Suppressor macrophage (primary cell): ENCODE measurements at regions not wholly inside any gene's neighbourhood (a gene's known extent, or its start where the extent isn't known, plus 50 kb on each side); places are given as distances from the start of the nearest gene placed in this dataset.
A peak's percentile ranks its signal among the peaks of the same experiment; 100 is the strongest.

ENCODE experiments used
- DNase-seq, 4 experiments: peaks; one replicate each; pipeline ENCODE4 v3.0.0-alpha.2; 2020 to 2022

DNA sequence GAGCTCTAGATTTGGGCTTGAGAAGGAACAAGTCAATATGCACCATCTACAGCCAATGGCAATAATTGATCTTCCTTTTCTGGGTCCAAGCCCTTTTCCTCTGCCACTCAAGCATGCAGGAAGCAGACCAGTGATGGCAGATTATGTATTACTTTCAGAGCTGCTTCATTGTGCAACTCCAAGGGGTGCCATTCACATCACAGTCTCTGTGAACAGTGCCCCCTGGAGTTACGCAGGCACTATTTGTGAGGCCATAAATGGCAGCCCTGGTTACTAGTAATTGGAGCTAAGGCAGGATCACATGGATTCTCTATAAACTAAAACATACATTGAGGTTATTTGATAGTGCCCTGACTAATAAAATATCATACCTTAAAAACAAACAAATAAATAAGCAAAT, 313.4 kb upstream of the SLC7A11 start:
- DNase-seq: peak in 3 of 4 experiments; percentile 22 to 41 (median 23)

DNA sequence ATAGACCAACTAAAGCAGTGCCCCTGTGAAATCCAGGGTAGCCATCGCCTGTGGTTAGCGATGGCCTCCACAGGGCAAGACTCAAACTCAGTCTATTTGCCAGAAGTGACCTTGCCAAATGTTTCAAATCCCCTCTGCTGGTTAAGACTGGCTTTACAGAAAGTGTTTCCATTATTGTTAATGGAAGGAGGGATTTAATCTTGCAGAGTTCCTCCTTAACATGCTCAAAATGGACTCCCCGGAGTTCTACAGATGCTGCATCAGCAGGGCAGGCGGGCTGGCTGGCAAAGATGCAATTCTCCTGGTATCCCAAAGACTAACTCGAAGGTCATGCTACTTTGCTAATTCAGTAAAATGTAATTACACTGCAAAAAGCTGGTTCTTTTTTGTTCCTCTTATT, 313.0 kb upstream of the SLC7A11 start:
- DNase-seq: no peak

DNA sequence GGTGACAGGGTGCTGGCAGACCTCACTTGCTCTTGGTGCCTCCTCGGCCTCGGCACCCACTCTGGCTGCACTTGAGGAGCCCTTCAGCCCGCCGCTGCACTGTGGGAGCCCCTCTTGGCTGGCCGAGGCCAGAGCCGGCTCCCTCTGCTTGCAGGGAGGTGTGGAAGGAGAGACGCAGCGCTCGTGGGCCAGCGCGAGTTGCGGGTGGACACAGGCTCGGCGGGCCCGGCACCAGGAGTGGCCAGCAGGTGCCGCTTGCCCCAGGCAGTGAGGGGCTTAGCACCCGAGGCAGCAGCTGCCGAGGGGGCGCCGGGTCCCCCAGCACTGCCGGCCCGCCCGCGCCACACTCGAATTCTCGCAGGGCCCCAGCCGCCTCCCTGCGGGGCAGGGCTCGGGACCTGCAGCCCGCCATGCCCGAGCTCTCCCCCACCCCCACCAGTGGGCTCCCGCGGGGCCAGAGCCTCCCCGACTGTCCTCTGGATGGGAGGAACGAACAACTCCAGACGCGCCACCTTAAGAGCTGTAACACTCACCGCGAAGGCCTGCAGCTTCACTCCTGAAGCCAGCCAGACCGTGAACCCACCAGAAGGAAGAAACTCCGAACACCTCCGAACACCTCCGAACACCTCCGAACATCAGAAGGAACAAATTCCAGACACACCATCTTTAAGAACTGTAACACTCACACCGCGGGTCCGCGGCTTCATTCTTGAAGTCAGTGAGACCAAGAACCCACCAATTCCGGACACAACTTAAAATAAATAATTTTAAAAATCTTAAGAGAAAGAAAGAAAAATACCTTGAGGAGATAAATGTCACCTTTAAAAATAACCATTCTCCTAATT, 311.1 kb upstream of the SLC7A11 start:
- DNase-seq: no peak

DNA sequence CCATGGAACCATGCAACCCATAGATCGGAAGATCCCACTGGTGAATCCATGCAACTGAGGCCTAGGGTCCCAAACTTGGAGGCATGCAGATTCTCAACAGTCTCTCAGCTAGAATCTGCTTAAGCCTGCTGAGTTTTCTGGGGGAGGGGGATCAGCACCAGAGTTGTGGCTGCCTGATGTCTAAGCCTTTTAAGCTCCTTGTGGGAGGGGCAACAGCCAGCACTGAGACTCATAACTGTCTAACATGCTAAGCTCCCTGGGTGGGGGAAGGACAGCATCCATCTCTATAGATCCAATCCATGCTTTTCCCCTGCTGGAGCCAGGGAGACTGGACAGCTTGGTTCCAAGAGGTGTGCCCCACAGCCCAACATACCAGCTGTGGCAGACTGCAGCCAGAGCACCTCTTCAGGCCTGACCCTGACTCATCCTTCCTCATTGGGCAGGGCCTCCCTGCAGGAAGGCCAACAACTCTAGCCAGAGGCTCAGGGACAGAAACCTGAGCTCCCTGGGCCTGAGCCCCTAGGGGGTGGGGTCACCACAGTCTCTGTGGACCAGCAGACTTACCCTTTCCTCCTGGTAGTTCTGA, 300.1 kb upstream of the SLC7A11 start:
- no peak for DNase-seq

DNA sequence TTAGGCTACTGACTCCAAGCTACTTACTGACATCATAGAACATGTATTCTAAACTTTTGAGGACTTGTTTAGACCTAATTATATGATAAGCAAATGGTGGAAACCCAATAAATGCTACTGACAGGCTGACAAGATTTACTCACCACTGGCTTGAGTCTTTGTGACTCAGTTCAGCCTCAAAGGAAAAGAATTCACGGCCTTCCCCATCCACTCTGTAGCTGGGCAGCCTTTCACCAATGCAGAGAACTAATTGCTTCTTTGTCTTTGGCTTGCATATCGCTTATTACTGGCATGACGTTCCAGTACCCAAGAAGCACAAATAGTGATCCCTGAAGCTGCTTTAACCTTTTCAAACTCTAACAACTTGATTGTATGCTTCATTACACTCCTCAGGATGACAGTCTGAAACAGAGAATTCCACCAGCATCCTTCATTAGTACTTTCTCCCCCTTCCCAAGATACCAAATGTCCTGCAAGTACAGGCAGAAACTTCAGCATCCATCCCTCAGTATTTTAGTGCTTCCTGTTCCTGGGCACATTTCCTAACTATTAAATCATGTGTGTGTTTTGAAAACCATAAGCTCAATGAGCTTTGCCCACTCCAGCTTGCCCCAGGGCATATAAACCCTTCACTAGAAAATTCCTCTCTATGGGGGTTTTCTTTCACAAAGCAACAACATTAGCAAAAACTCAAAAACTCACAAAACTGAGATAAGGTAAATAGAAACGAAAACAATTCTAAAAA, 298.1 kb upstream of the SLC7A11 start:
- DNase-seq: no peak

DNA sequence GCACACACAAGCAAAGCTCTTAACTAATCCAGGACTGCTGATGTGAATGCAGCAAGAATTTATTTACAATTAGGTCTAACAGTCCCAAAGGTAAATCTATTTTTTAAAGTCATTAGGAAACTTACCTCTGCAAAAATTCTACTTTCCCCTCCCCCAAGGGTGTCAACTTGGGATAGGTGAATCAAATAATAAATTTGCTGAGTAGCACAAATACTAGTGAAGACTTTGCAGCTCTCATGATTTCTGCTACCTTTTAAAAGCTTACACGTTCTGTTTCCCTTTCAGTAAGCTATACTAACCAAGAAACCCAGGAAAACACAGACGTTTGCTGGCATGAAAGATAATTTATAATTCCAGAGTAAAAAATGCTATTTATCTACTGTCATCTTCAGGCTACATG, 296.6 kb upstream of the SLC7A11 start:
- DNase-seq: no peak

DNA sequence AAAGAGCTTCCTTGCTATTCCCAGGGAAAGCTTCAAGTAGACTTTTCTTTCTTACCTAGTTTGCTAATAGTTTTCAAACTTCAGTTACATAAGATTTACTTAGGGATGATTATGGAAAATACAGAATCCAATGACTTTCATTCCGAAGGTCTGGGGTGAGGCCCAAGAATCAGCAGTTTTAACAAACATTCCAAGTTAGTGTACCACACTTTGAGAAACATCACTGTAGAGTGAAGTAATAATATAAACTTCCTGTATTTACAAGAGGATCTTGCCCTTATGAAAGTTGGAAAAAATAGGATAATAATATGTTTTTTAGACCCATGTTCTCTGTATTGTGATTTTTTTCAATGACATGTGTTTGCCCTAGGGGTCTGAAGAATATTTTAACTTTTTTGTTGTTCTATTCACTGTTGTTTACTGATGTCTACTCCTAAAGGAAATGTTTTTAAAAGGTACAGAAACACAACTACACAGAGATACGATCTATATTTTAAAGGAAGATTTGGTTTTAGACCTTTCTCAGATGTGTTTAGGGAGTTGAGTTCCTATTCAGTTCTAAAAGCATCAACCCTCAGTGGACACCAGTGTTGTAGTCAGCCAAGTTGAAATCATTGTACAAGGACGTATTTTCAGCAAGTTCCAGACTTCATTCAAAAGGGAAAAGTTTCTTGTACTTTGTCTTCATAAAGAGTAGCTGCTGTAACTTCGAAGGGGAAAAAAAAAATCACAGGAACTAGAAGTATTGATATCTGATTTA, 295.8 kb upstream of the SLC7A11 start:
- DNase-seq: no peak

DNA sequence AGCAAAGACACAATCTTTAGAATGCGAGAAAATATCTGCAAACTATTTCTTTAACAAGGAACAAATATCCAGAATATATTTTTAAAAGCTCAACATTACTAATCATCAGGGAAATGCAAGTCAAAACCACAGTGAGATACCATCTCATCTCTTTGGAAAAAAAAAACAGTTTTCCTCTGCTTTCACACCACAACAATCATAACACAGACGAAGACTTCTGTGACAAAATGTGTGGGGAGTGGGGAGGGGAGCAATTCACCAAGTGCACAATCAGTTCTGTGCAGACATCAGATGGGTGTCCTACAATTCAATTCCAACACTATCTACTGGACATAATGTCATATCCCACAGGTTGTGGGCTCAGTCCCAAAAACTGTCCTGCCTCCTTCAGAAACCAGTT, 293.2 kb upstream of the SLC7A11 start:
- DNase-seq: no peak

DNA sequence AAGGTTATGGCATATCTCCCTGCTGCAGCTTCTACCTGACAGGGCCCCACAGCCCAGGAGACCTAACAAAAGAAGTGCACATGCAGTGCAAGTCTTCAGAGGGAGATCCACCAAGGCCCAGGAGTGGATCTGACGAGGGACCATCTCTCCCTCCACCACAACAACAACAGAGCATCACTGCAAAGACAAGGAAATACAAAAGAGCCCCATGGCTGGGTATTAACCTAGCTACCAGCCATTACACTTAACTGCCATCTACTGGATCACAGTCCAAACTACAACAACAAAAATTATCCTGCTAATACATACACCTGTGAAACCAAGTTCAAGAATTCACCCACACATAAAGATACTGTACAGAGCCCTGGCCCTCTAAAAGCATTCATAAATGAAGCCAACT, 280.2 kb upstream of the SLC7A11 start:
- DNase-seq: peak; percentile 15 to 51 (median 32)

DNA sequence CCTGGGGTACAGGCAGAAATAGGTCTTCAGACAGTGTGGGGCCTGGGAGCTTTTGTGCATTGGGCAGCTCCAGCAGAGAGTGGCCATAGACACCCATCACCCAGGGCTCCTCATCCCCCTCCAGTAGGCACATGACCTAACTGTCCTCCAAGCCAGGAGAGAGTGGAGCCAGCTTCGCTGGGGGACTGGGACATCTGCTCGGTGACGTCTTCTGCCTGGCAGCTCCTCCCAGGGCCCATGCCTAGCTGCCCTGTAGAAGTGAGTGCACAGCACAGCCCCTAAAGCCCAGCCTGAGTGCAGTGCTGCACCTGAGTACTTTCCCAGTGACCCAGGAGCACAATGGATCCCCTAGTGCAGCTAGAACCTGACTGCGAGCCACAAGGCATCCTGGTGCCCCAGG, 279.7 kb upstream of the SLC7A11 start:
- no peak for DNase-seq

DNA sequence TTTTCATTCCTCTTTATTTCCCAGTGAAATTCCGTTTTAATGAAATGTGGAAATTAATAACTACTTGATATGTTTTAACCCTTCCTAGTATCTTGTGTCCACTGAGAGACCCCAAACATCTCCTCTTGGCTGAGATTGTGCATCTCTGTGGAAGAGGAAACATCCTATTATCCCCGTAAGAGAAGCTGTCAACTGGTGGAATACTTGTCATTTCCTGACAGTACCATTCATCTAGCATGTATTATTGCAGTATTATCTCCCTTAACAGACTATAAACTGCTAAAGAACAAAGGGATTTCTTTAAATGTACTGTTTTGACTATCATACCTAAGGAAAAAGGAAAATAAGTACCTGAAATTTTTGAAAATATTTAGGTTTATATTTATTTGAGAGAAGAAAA, 277.3 kb upstream of the SLC7A11 start:
- DNase-seq: no peak

DNA sequence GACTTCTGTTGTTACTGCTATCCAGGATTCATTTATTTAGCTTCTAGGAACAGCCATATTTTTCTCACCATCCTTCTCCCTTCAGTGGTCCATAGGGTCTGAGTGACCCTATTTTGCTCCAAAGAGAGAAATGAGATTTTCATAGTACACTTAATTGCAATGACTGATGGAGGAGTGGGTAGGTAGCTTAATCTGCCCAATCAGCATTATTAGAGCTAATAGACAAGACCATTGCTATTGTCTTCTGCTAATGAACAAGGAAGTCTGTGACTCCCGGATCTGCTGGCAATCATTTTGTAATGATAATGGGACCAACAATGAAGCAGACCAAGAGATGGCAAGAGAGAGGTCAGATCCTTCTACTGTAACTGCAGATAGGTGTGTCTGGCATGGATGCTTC, 271.4 kb upstream of the SLC7A11 start:
- DNase-seq: no peak

DNA sequence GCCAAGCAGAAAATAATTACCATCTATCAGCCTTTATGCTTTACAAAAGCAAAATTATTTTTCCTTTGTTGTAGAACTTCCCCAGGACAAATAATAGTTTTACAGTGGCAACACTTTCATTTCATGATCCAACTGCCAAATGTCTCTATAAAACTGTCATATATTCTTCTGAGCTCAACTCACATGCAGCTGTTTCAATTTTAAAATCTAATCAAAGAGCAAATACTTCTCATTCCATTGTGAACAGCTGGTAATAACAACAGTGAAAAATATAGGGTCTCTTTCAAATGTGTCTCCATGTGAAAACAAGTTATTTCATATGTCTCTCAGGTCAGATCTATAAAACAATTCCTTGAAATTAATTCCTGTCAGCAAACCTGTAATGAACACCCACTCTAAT, 270.6 kb upstream of the SLC7A11 start:
- no peak for DNase-seq

DNA sequence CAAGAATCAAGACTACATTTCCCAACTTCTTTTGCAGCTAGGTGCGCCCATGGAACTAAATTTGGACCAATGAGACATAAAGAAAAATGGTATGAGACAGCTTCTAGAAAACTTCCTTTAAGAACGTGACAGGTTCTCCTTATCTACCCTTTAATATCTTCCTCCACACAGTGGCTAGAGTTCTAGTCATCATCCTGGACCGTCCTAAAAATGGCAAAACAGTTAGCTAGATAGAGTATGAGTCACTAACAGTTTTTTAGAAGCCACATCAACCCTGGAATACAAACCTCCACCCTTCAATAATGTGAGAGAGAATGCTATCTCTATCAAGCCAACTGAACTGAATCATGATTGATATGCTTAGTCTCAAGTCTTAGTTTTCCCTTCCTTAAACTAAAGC, 267.9 kb upstream of the SLC7A11 start:
- no peak for DNase-seq

DNA sequence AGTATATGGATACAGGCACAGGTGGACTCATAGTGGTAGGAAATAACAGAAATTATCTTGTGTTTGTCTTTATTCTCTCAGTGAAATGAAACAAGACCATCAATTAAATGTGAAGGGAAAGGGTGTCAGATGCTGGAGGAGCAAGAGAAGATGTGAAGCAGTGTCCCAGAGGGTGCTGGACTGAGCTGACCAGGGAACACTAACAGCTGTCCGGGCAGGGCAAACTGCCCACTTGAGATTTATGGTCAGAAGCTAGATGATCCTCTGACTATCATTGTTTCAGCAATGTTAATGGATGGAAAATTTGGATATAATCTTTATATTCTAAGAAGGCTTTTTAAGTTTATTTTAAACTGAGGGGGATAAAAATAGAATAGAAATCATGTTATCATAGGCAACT, 267.2 kb upstream of the SLC7A11 start:
- no peak for DNase-seq

DNA sequence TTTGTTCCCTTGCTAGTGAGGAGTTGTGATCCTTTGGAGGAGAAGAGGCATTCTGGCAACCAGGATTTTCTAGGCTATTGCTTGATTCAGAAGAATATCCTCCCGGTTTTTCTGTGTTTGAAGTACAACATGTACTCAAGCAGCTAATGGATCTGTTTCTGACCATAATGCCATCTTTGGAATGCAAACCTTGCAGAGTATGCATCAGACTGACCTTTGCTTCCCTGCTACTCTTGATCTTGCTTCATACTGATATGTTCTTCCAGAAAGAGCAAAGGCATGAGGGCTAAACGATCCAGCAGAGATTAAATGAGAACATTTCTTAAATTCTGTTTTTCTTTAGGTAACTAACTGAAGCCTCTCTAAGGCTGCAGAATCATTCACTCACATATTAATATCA, 265.4 kb upstream of the SLC7A11 start:
- DNase-seq: no peak

DNA sequence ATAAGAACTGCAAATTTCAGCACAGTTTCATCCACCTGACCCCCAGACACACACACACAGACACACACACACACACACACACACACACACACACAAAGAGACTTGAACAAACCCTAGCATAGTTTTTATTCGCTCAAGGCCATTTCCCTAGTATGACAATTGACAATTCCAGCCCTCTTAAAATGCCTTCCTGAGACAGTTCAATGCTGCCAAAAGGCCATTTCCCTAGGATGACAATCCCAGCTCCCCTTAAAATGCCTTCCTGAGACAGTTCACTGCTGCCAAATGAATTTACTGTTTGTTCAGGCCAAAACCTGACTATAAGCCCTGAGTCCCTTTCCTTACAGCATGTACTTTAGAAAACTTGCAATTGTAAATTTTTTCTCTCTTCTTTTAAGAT, 259.5 kb upstream of the SLC7A11 start:
- DNase-seq: no peak

DNA sequence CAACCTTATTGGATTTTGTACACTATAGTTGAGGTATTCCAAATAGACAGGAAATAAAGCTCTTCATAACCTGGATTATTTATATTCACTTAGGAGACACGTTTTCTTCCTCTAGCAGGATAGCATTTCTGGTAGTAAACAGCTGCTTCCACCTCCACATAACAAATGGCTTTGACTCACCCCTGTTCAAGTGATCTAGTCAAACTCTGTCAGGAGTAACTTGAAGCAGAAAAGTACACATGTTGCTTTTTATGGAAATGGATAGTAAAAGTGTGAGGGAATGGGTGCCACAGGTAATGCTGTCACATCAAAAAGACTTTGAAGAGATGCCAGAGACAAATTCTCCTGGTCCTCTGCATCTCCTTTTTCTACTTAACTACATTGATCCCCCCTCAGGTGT, 258.7 kb upstream of the SLC7A11 start:
- no peak for DNase-seq

DNA sequence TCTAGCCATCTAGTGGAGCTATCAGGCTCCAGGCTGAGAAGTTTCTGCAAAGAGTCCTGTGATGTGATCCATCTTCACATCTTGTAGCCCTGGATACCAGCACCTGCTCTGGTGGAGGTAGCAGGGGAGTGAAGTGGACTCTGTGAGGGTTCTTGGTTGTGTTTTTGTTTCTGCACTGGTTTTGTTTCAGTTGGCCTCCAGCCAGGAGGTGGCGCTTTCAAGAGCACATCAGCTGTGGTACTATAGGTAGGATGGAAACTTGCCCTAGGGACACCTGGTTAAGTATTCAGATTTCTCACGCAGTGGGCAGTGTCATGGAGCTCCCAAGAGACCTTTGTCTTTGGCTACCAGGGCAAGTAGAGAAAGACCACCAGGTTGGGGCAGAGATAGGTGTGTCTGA, 257.5 kb upstream of the SLC7A11 start:
- DNase-seq: no peak

DNA sequence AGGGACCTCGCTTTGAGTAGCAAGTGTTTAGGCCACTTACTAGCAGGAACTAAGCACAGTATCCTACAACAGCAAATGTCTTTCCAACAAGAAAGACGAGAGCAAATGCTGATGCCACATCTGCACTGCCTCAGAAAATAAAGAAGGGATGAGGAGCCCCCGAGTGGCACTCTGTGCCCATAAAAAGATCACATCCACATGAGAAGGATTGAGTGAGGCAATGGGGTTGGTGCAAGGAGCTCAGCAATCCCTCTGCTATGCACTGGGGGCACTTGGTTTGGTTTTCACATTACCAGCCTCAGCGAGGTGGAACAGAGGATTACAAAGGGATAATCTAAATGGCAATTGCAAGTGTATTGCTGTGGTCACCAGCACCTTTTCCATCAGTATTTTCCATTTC, 252.8 kb upstream of the SLC7A11 start:
- peak; percentile 66 to 80 (median 75) for DNase-seq

DNA sequence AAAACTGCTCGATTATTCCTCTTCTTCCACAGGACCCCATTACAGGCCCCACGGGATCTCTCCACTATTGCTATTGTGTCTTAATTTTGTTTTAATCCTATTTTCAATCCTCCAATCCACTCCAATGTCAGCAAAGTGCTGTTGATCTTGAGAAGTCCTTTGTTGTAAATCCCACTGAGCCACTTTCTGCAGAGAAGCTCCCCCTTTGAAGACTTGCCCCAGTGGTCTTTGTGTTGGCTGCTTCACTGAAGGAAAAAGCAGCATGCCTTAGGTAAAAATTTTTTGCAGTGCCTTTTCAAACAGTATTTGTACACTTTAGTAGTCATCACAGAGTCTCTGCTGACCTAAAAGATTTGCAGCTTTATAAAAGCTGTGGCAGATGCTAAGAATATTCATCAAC, 252.0 kb upstream of the SLC7A11 start:
- no peak for DNase-seq

DNA sequence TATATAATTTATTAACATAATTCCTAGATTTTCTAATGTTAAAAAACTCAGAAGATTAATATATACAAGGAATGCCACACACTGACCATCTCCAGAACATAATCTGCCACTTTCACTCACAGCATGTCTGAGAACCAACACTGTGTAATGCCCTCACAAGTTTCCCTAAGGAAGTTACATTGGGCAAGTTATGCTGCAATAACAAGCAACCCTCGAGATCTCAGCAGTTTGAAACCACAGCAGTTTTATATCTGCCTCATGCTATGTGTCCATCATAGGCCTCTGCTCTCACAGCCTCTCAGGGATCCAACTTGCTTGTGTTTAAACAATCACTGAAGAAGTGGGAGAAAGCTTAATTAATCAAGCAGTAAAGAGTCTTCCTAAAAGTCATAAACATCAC, 250.0 kb upstream of the SLC7A11 start:
- DNase-seq: peak; percentile 11 to 60 (median 42)

DNA sequence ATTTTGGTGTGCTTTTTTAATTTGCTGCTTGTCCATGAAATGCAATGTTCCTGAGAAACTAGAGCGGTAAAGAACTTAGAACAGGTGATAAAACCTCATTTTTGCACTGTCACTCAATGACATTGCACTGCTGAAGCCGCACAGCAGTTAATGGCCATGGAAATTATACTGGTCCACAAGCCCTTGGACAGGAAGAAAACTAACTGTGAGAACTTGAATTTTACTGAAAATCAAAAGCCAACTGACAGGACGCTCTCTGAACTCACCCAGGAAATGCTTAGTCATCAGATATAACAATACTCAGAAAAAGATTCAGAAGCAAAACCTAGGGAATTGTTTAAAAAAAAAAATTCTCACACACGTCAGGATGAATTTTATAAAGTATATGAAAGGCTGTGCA, 246.4 kb upstream of the SLC7A11 start:
- DNase-seq: no peak
